AG09319 (cell line): ENCODE measurements at regions not wholly inside any gene's neighbourhood (a gene's known extent, or its start where the extent isn't known, plus 50 kb on each side); places are given as distances from the start of the nearest gene placed in this dataset.

Experiments used
- DNase-seq: peaks from one replicate; pipeline ENCODE4 v3.0.0-alpha.2; 2010; ENCODE audit warnings: low read depth; ENCODE audit errors: extremely low read depth
- TF ChIP-seq, protein P1 (sequence below): IDR thresholded peaks from 2 replicates; pipeline ENCODE4 v1.5.1; 2011; ENCODE audit warnings: low read depth, mild to moderate bottlenecking, inconsistent platforms, low read length, moderate library complexity

DNA sequence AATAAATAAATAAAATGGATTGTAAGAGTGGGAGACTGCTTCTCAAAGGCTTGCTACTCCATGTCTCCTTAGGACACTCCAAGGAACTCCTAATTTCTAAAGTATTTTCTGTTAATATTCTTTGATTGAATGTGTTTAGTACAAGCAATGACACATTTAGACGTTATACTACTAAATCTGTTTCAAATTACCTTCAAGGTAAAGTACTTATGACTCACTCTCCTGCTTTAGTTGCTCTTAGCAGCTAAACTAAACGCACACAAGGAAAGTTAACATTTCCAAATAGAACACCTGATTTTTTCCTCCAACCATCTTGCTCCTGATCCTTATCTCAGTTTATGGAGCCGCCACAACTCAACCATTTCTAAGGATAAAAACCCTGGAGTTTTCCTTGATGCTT lies 969.8 kb upstream of the ADGRL4 start:
- DNase-seq = no peak
- TF ChIP-seq, protein P1, sequence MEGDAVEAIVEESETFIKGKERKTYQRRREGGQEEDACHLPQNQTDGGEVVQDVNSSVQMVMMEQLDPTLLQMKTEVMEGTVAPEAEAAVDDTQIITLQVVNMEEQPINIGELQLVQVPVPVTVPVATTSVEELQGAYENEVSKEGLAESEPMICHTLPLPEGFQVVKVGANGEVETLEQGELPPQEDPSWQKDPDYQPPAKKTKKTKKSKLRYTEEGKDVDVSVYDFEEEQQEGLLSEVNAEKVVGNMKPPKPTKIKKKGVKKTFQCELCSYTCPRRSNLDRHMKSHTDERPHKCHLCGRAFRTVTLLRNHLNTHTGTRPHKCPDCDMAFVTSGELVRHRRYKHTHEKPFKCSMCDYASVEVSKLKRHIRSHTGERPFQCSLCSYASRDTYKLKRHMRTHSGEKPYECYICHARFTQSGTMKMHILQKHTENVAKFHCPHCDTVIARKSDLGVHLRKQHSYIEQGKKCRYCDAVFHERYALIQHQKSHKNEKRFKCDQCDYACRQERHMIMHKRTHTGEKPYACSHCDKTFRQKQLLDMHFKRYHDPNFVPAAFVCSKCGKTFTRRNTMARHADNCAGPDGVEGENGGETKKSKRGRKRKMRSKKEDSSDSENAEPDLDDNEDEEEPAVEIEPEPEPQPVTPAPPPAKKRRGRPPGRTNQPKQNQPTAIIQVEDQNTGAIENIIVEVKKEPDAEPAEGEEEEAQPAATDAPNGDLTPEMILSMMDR = no peak

DNA sequence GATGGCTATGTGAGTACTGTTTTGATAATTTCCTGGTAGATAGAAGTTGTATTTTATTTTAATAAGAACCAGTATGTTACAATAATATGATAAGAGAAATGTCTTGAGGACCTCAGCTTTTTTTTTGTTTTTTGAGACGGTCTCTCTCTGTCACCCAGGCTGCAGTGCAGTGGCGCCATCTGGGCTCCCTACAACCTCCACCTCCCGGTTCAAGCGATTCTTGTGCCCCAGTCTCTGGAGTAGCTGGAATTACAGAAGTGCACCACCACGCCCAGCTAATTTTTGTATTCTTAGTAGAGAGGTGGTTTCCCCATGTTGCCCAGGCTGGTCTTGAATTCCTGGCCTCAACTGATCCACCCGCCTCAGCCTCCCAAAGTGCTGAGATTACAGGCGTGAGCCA lies 968.1 kb upstream of the ADGRL4 start:
- DNase-seq = no peak
- TF ChIP-seq, protein P1 = no peak

DNA sequence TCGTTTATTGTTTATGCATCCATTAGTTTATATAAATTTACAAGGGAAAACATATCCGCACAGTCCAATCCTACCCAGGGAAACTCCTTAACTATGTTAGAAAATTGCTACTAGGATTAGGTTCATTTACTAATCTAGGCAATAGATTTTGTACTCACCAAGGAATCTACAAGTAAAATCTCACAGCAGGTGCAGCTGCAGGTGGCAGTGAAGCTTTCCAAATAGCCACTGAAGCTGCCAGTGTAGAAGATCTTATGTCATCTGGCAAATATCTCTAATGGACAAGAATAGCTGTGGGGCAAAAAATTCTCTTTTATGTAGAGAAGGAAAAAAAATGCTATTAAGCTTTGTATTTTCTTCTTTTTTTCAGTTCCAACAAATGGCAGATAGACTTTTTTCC lies 963.4 kb upstream of the ADGRL4 start:
- DNase-seq = no peak
- TF ChIP-seq, protein P1 = no peak

DNA sequence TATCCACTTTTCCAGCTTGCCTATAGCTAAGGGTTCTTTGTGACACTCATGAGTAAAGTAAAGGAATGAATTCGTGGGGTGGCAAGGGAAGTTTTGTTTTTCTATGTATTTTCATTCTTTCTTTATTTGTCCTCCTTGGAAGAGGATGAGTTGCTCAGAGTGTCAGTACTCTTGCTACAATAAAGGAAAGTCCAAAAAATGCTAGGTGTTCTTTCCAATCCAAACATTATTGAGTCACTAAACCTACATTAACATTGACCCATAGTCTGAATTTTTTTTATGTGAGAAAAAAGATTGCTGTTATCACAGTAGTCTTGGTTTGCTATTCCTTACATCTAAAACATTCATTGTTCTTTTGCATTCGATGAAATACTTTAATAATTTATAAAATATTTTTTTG lies 959.9 kb upstream of the ADGRL4 start:
- TF ChIP-seq, protein P1 = no peak

DNA sequence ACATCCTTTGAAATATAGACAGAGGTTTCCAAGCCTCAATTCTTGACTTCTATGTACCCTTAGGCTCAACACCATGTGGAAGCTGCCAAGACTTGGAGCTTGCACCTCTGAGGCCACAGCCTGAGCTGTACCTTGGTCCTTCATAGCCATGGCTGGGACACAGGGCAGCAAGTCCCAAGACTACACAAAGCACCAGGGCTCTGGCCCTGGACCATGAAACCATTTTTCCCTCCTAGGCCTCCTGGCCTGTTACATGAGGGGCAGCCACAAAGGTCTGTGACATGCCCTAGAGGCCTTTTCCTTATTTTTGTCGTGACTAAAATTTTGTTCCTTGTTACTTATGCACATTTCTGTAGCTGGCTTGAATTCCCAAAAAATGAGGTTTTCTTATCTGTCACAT lies 953.1 kb upstream of the ADGRL4 start:
- TF ChIP-seq, protein P1 = no peak
- DNase-seq = no peak

More for the DNA sequence above, 959.9 kb upstream of the ADGRL4 start:
- no peak for DNase-seq

DNA sequence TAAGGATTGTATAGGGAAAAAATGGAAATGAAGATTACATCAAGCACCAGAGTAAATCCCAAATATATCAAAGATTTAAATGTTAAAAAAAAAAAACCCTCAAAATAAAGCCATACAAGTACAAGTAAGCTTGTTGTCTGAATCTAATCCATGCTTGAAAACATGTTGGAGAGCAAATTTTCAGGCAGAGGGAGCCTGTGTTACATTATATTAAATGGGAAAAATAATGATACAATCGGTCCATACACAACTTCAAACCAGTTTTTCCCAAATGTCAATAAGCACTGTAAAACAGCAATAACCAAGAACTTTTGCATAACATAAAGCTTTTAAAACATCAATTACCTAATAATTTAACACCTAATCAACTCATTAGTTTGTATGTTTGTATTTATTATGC lies 949.4 kb upstream of the ADGRL4 start:
- DNase-seq = no peak
- TF ChIP-seq, protein P1 = no peak

DNA sequence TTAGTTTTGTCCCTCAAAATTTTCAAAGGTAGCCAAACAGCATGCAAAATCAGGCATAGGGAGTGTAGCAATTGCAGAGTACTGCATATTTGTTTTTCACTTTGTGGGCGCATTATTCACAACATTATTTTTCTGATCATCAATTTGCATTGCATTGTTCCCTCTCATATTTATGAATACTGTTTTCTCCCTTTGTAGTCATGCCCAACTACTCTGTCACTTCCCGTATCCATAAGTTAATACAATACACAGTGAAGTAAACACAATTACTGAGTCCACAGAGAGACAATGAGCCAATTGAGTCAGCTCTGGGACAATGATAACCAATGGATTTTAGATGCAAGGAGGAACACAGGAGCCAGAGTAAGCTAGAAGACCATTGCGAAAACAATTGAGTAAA lies 944.0 kb upstream of the ADGRL4 start:
- DNase-seq = no peak
- TF ChIP-seq, protein P1 = no peak
